H9 (cell line): ENCODE measurements at regions not wholly inside any gene's neighbourhood (a gene's known extent, or its start where the extent isn't known, plus 50 kb on each side); places are given as distances from the start of the nearest gene placed in this dataset.

Experiments
- DNase-seq: peaks from one replicate; pipeline ENCODE4 v3.0.0-alpha.2; 2017
- H2AFZ ChIP-seq: one replicate; pipeline ENCODE4 v1.6.1; 2013; ENCODE audit warnings: mild to moderate bottlenecking, low read length, control low read depth, moderate library complexity
- H2AK5ac ChIP-seq: 2 replicates; pipeline ENCODE4 v1.6.1; 2013; ENCODE audit warnings: low read length, control low read depth, mixed read lengths; ENCODE audit not compliant: insufficient read length
- H2BK120ac ChIP-seq: one replicate; pipeline ENCODE4 v1.6.1; 2013; ENCODE audit warnings: low read depth, mild to moderate bottlenecking, low read length, control low read depth, inconsistent platforms; ENCODE audit not compliant: poor library complexity, severe bottlenecking
- H2BK12ac ChIP-seq: 2 replicates; pipeline ENCODE4 v1.6.1; 2013; ENCODE audit warnings: low read length, control low read depth, mixed read lengths, low read depth; ENCODE audit not compliant: insufficient read length
- H2BK15ac ChIP-seq: 2 replicates; pipeline ENCODE4 v1.6.1; 2013; ENCODE audit warnings: low read depth, low read length, control low read depth
- H2BK20ac ChIP-seq: one replicate; pipeline ENCODE4 v1.6.1; 2013; ENCODE audit warnings: low read depth, mild to moderate bottlenecking, low read length, control low read depth, inconsistent platforms; ENCODE audit not compliant: poor library complexity, severe bottlenecking
- H2BK5ac ChIP-seq: 2 replicates; pipeline ENCODE4 v1.6.1; 2013; ENCODE audit warnings: low read length, control low read depth, mixed read lengths; ENCODE audit not compliant: insufficient read length
- H3K14ac ChIP-seq: 2 replicates; pipeline ENCODE4 v1.6.1; 2013; ENCODE audit warnings: low read length, control low read depth; ENCODE audit not compliant: insufficient read depth
- H3K18ac ChIP-seq: 2 replicates; pipeline ENCODE4 v1.6.1; 2013; ENCODE audit warnings: low read depth, mild to moderate bottlenecking, mixed read lengths, low read length, control low read depth; ENCODE audit not compliant: insufficient read length
- H3K23ac ChIP-seq: 2 replicates; pipeline ENCODE4 v1.6.1; 2013; ENCODE audit warnings: low read length, control low read depth, mixed read lengths, low read depth; ENCODE audit not compliant: insufficient read length
- H3K23me2 ChIP-seq: 2 replicates; pipeline ENCODE4 v1.6.1; 2013; ENCODE audit warnings: low read depth, mild to moderate bottlenecking, mixed read lengths, low read length, control low read depth; ENCODE audit not compliant: insufficient read length, poor library complexity, severe bottlenecking
- H3K27ac ChIP-seq: 2 replicates; pipeline ENCODE4 v1.5.1; 2013; ENCODE audit warnings: low read length, control low read depth, mixed read lengths, low read depth; ENCODE audit not compliant: insufficient read length
- H3K27me3 ChIP-seq: 2 replicates; pipeline ENCODE4 v1.6.1; 2013; ENCODE audit warnings: low read length, control low read depth, inconsistent platforms; ENCODE audit not compliant: insufficient read depth
- H3K4ac ChIP-seq: 2 replicates; pipeline ENCODE4 v1.6.1; 2013; ENCODE audit warnings: low read depth, mild to moderate bottlenecking, control low read depth, inconsistent platforms, low read length, moderate library complexity
- H3K4me1 ChIP-seq: 2 replicates; pipeline ENCODE4 v1.6.1; 2013; ENCODE audit warnings: low read length, control low read depth, inconsistent platforms; ENCODE audit not compliant: insufficient read depth
- H3K4me2 ChIP-seq: 2 replicates; pipeline ENCODE4 v1.6.1; 2013; ENCODE audit warnings: low read length, control low read depth, mixed read lengths; ENCODE audit not compliant: insufficient read length, insufficient read depth
- H3K56ac ChIP-seq: 2 replicates; pipeline ENCODE4 v1.6.1; 2013; ENCODE audit warnings: low read depth, mild to moderate bottlenecking, mixed read lengths, low read length, control low read depth; ENCODE audit not compliant: insufficient read length
- H3K79me1 ChIP-seq: 2 replicates; pipeline ENCODE4 v1.6.1; 2013; ENCODE audit warnings: low read depth, mild to moderate bottlenecking, moderate library complexity, low read length, control low read depth, inconsistent platforms; ENCODE audit not compliant: insufficient read depth, poor library complexity, severe bottlenecking
- H3K79me2 ChIP-seq: 2 replicates; pipeline ENCODE4 v1.6.1; 2013; ENCODE audit warnings: low read length, control low read depth, inconsistent platforms; ENCODE audit not compliant: insufficient read depth
- H3K9ac ChIP-seq: 2 replicates; pipeline ENCODE4 v1.6.1; 2013; ENCODE audit warnings: low read length, control low read depth, mixed read lengths; ENCODE audit not compliant: insufficient read length; ENCODE audit errors: extremely low read depth
- H3K9me3 ChIP-seq: one replicate; pipeline ENCODE4 v1.6.1; 2013; ENCODE audit warnings: low read depth, low read length, inconsistent platforms; ENCODE audit not compliant: control insufficient read depth
- H3T11ph ChIP-seq: one replicate; pipeline ENCODE4 v1.6.1; 2013; ENCODE audit warnings: mild to moderate bottlenecking, low read length, control low read depth, inconsistent platforms
- H4K20me1 ChIP-seq: one replicate; pipeline ENCODE4 v1.6.1; 2013; ENCODE audit not compliant: control insufficient read depth, insufficient read length, insufficient read depth
- H4K5ac ChIP-seq: 2 replicates; pipeline ENCODE4 v1.6.1; 2013; ENCODE audit warnings: low read depth, mild to moderate bottlenecking, mixed read lengths, low read length, control low read depth; ENCODE audit not compliant: insufficient read length
- H4K8ac ChIP-seq: replicated peaks from 2 replicates; pipeline ENCODE4 v1.6.1; 2013; ENCODE audit warnings: low read length, control low read depth, mixed read lengths, low read depth; ENCODE audit not compliant: insufficient read length
- H4K91ac ChIP-seq: 2 replicates; pipeline ENCODE4 v1.6.1; 2013; ENCODE audit warnings: low read depth, mild to moderate bottlenecking, moderate library complexity, mixed read lengths, low read length, control low read depth; ENCODE audit not compliant: insufficient read length
- H3K27ac Mint-ChIP-seq, 3 experiments: 2 replicates in 2 of 3; 3 replicates in 1 of 3; pipeline ENCODE4 v1.8.0; 2020 to 2021; ENCODE audit warnings: mixed read lengths in 3 of 3, mild to moderate bottlenecking in 1 of 3, moderate library complexity in 1 of 3
- H3K27me3 Mint-ChIP-seq: 2 replicates; pipeline ENCODE4 v1.8.0; 2021; ENCODE audit warnings: low read depth, mild to moderate bottlenecking, moderate library complexity, mixed read lengths
- H3K36me3 Mint-ChIP-seq, 3 experiments: 2 replicates in 2 of 3; 3 replicates in 1 of 3; pipeline ENCODE4 v1.8.0; 2020 to 2021; ENCODE audit warnings: low read depth in 3 of 3, mixed read lengths in 3 of 3; ENCODE audit not compliant: insufficient read depth in 1 of 3
- H3K4me1 Mint-ChIP-seq, 2 experiments: 2 replicates each; pipeline ENCODE4 v1.8.0; 2020; ENCODE audit warnings: mixed read lengths in 2 of 2
- H3K4me3 Mint-ChIP-seq, 2 experiments: 2 replicates in 1 of 2; 3 replicates in 1 of 2; pipeline ENCODE4 v1.8.0; 2020 to 2021; ENCODE audit warnings: mild to moderate bottlenecking in 2 of 2, mixed read lengths in 2 of 2, moderate library complexity in 1 of 2
- H3K9me3 Mint-ChIP-seq, 2 experiments: 2 replicates in 1 of 2; 3 replicates in 1 of 2; pipeline ENCODE4 v1.8.0; 2020; ENCODE audit warnings: mild to moderate bottlenecking in 2 of 2, mixed read lengths in 2 of 2, moderate library complexity in 1 of 2
- CTCF ChIP-seq: fragments of 200-600 bp; sonication (generic); conservative IDR thresholded peaks from 3 replicates; pipeline ENCODE4 v1.8.0; 2021; ENCODE audit warnings: antibody characterized with exemption, mild to moderate bottlenecking
- WGBS: extraction: QIAGEN DNeasy Blood & Tissue Kit; methylation state at CpG from one replicate; pipeline ENCODE4 v1.1.7; 2013; ENCODE audit warnings: missing lambda C conversion rate, low lambda C conversion rate, mixed read lengths; ENCODE audit not compliant: insufficient read length; ENCODE audit errors: extremely low coverage; 5-methylcytosine and 5-hydroxymethylcytosine counted together

GRCh38 chr13:104198801-104199200 lies 1132.6 kb upstream of the SLC10A2 start:
- Histone ChIP-seq H3K79me2 (no peaks in the 10 kb centered on the region), H2AK5ac (no peak overlapping the region), H3K79me1 (no peaks in the 10 kb centered on the region), H2BK20ac (no peak overlapping the region), H3K23ac (no peak overlapping the region), H3K14ac (no peak overlapping the region), H3K27ac (no peak overlapping the region), H2BK5ac (no peak overlapping the region), H2BK12ac (no peak overlapping the region), H3K4me2 (no peak overlapping the region), H3K4me1 (no peaks in the 10 kb centered on the region), H2AFZ (no peak overlapping the region), H3K18ac (no peak overlapping the region), H4K8ac (no peak overlapping the region), H3K23me2 (no peaks in the 10 kb centered on the region), H3K9ac (no peak overlapping the region), H4K91ac (no peak overlapping the region), H2BK120ac (no peak overlapping the region), H3K56ac (no peak overlapping the region), H3K9me3 (no peaks in the 10 kb centered on the region), H3K27me3 (no peaks in the 10 kb centered on the region), H4K5ac (no peak overlapping the region), H3K4ac (no peak overlapping the region), H4K20me1 (no peaks in the 10 kb centered on the region), H2BK15ac (no peak overlapping the region), H3T11ph (no peak overlapping the region)
- Mint-ChIP-seq H3K36me3 (peaks cover 4 to 10% (median 8%) of the 10 kb centered on the region in 3 experiments; a peak in 6 of 7 replicates), H3K4me3 (no peak overlapping the region), H3K27ac (no peak overlapping the region), H3K9me3 (peaks cover 3 to 5% of the 10 kb centered on the region in 2 experiments; a peak in 3 of 5 replicates), H3K27me3 (no peaks in the 10 kb centered on the region), H3K4me1 (peaks cover 0 to 6% of the 10 kb centered on the region in 2 experiments; a peak in 2 of 4 replicates)
- no peak for TF ChIP-seq CTCF
- no CpG with 5 or more reads among the region's 1 CpG for WGBS
- no peak for DNase-seq
